Keratinocyte (primary cell): ENCODE measurements at regions not wholly inside any gene's neighbourhood (a gene's known extent, or its start where the extent isn't known, plus 50 kb on each side); places are given as distances from the start of the nearest gene placed in this dataset.

Source experiments
- EZH2 ChIP-seq: IDR thresholded peaks from one replicate; pipeline ENCODE4 v1.6.1; 2012; ENCODE audit warnings: inconsistent platforms, mild to moderate bottlenecking, low read length, moderate library complexity
- TF ChIP-seq, protein P1 (sequence below), 3 experiments: IDR thresholded peaks in 1 of 3; conservative IDR thresholded peaks in 1 of 3; optimal IDR thresholded peaks in 1 of 3; 2 replicates in 2 of 3; 3 replicates in 1 of 3; pipeline versions ENCODE3 to v1.5.1; 2011; ENCODE audit warnings: low read length in 3 of 3, mild to moderate bottlenecking in 3 of 3, moderate library complexity in 2 of 3, control low read depth in 1 of 3, inconsistent platforms in 1 of 3; ENCODE audit not compliant: insufficient read depth in 2 of 3; ENCODE audit errors: extremely low read depth in 1 of 3

DNA sequence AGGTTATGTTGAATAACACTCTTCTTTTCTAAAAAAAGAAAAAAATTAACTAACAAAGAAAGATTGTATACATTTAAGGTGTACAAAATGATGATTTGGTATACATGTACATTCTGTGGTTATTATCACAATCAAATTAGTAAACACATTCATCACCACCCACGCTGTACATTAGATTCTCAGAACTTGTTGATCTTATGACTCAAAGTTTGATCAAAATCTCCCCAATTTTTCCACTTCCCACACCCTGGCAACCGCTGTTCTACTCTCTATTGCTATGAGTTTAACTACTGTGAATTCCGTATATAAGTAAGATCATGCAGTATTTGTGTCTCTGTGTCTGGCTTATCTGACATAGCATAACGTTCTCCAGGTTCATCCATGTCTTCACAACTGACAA is 469.5 kb upstream of the CHRM3 start:
- TF ChIP-seq, protein P1, sequence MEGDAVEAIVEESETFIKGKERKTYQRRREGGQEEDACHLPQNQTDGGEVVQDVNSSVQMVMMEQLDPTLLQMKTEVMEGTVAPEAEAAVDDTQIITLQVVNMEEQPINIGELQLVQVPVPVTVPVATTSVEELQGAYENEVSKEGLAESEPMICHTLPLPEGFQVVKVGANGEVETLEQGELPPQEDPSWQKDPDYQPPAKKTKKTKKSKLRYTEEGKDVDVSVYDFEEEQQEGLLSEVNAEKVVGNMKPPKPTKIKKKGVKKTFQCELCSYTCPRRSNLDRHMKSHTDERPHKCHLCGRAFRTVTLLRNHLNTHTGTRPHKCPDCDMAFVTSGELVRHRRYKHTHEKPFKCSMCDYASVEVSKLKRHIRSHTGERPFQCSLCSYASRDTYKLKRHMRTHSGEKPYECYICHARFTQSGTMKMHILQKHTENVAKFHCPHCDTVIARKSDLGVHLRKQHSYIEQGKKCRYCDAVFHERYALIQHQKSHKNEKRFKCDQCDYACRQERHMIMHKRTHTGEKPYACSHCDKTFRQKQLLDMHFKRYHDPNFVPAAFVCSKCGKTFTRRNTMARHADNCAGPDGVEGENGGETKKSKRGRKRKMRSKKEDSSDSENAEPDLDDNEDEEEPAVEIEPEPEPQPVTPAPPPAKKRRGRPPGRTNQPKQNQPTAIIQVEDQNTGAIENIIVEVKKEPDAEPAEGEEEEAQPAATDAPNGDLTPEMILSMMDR (optimal IDR thresholded peaks at IDR 0.05 in 1 of 3, IDR thresholded peaks at IDR 0.05 in 1 of 3, conservative IDR thresholded peaks at IDR 0.05 in 1 of 3; ENCODE audit: extremely low read depth in 1 of 3, insufficient read depth in 2 of 3, low read length in 3 of 3), result no peak
- TF ChIP-seq EZH2, result no peak
